ENCODE measurements at regions not wholly inside any gene's neighbourhood (a gene's known extent, or its start where the extent isn't known, plus 50 kb on each side); places are given as distances from the start of the nearest gene placed in this dataset.

GRCh38 chr20:60806354-60806753, 445.7 kb upstream of the CDH4 start:
- no peak for TF ChIP-seq ZNF121 (tag by site-specific recombination; IDR thresholded peaks at IDR 0.05)
- TF ChIP-seq, protein P1, sequence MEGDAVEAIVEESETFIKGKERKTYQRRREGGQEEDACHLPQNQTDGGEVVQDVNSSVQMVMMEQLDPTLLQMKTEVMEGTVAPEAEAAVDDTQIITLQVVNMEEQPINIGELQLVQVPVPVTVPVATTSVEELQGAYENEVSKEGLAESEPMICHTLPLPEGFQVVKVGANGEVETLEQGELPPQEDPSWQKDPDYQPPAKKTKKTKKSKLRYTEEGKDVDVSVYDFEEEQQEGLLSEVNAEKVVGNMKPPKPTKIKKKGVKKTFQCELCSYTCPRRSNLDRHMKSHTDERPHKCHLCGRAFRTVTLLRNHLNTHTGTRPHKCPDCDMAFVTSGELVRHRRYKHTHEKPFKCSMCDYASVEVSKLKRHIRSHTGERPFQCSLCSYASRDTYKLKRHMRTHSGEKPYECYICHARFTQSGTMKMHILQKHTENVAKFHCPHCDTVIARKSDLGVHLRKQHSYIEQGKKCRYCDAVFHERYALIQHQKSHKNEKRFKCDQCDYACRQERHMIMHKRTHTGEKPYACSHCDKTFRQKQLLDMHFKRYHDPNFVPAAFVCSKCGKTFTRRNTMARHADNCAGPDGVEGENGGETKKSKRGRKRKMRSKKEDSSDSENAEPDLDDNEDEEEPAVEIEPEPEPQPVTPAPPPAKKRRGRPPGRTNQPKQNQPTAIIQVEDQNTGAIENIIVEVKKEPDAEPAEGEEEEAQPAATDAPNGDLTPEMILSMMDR (tag by site-specific recombination; IDR thresholded peaks at IDR 0.05): no peak

Data from HEK293 (cell line).